H1 (cell line): ENCODE measurements at regions not wholly inside any gene's neighbourhood (a gene's known extent, or its start where the extent isn't known, plus 50 kb on each side); places are given as distances from the start of the nearest gene placed in this dataset.

Source experiments
- ASH2L ChIP-seq: fragments of 200-600, 300-600 bp; sonication (generic); IDR thresholded peaks from one replicate; pipeline ENCODE4 v1.7.1; 2017; ENCODE audit warnings: low read length
- BACH1 ChIP-seq: IDR thresholded peaks from 2 replicates; pipeline ENCODE4 v1.6.1; 2012; ENCODE audit warnings: low read length, improper control_type of control experiment
- BCL11A ChIP-seq, 2 experiments: IDR thresholded peaks; one replicate each; pipeline ENCODE4 v1.6.1; 2011; ENCODE audit warnings: low read depth in 2 of 2, low read length in 2 of 2, mild to moderate bottlenecking in 2 of 2
- CEBPB ChIP-seq: IDR thresholded peaks from 2 replicates; pipeline ENCODE4 v1.6.1; 2012; ENCODE audit warnings: low read depth, low read length
- CHD7 ChIP-seq: fragments of 300-600 bp; sonication (generic); IDR thresholded peaks from 2 replicates; pipeline ENCODE4 v1.7.1; 2012; ENCODE audit warnings: low read length, moderate library complexity, mild to moderate bottlenecking, inconsistent platforms; ENCODE audit not compliant: insufficient replicate concordance
- CREB1 ChIP-seq: IDR thresholded peaks from 2 replicates; pipeline ENCODE4 v1.6.1; 2012; ENCODE audit warnings: inconsistent platforms
- GABPA ChIP-seq: IDR thresholded peaks from 2 replicates; pipeline ENCODE4 v1.6.1; 2011; ENCODE audit warnings: mild to moderate bottlenecking, low read length, moderate library complexity, borderline replicate concordance; ENCODE audit not compliant: insufficient read depth
- JUN ChIP-seq: IDR thresholded peaks from 2 replicates; pipeline ENCODE4 v1.6.1; 2011; ENCODE audit warnings: low read depth, mild to moderate bottlenecking, improper control_type of control experiment, low read length
- POLR2A ChIP-seq, 2 experiments: IDR thresholded peaks; 1 replicate in 1 of 2; 2 replicates in 1 of 2; pipeline ENCODE4 v1.6.1; 2011; ENCODE audit warnings: low read depth in 2 of 2, low read length in 2 of 2, mild to moderate bottlenecking in 2 of 2; ENCODE audit errors: control extremely low read depth in 1 of 2
- POLR2AphosphoS5 ChIP-seq: IDR thresholded peaks from 2 replicates; pipeline ENCODE4 v1.6.1; 2011; ENCODE audit warnings: low read depth, low read length
- RNF2 ChIP-seq: fragments of 200-900, 300-1000 bp; sonication (generic); IDR thresholded peaks from 2 replicates; pipeline ENCODE4 v1.7.1; 2016; ENCODE audit warnings: borderline replicate concordance, low read depth, mild to moderate bottlenecking, antibody characterized with exemption, low read length; ENCODE audit not compliant: poor library complexity, severe bottlenecking; ENCODE audit errors: missing control alignments
- SAP30 ChIP-seq: fragments of 300-600 bp; sonication (generic); IDR thresholded peaks from 2 replicates; pipeline ENCODE4 v1.7.1; 2012; ENCODE audit warnings: low read length, moderate library complexity, mild to moderate bottlenecking, inconsistent platforms; ENCODE audit not compliant: insufficient read depth, insufficient replicate concordance

DNA sequence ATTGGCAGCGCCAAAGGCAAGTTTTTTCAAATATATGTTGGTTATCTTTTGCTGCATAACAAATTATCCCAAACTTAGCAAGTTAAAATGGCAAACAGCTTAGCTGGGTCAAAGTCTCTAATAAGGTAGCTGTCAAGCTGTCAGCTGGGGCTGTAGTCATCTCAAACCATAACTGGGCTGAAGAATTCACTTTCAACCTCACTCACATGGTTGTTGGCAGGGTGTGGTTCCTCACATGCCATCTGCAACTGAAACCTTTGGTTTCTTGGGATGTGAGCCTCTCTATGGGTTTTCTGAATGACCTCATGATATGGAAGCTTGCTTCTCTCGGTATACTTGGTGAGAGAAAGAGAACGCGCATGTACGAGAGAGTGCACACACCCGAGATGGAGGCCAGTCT, 125.4 kb downstream of the LRIG3 start (continued):
- TF ChIP-seq CHD7 (no peak), CEBPB (no peak), BACH1 (no peak), POLR2AphosphoS5 (no peak), RNF2 (no peak), GABPA (no peak), ASH2L (no peak), POLR2A (IDR thresholded peaks at IDR 0.05; ENCODE audit: control extremely low read depth in 1 of 2, low read depth in 2 of 2, low read length in 2 of 2) (no peak), CREB1 (no peak), SAP30 (no peak), BCL11A (IDR thresholded peaks at IDR 0.05; ENCODE audit: low read depth in 2 of 2, low read length in 2 of 2) (no peak), JUN (no peak)
